Inferior parietal cortex (tissue), 1 donor: ENCODE measurements at regions not wholly inside any gene's neighbourhood (a gene's known extent, or its start where the extent isn't known, plus 50 kb on each side); places are given as distances from the start of the nearest gene placed in this dataset.
"Not testable (repeated sequence)": the region's sequence is repeated elsewhere in the genome, so short reads cannot be mapped to it uniquely, and the experiment has no call there.

Source experiments
- DNase-seq: peaks from one replicate; pipeline ENCODE4 v3.0.0-alpha.2; 2016; ENCODE audit errors: extremely low spot score

DNA sequence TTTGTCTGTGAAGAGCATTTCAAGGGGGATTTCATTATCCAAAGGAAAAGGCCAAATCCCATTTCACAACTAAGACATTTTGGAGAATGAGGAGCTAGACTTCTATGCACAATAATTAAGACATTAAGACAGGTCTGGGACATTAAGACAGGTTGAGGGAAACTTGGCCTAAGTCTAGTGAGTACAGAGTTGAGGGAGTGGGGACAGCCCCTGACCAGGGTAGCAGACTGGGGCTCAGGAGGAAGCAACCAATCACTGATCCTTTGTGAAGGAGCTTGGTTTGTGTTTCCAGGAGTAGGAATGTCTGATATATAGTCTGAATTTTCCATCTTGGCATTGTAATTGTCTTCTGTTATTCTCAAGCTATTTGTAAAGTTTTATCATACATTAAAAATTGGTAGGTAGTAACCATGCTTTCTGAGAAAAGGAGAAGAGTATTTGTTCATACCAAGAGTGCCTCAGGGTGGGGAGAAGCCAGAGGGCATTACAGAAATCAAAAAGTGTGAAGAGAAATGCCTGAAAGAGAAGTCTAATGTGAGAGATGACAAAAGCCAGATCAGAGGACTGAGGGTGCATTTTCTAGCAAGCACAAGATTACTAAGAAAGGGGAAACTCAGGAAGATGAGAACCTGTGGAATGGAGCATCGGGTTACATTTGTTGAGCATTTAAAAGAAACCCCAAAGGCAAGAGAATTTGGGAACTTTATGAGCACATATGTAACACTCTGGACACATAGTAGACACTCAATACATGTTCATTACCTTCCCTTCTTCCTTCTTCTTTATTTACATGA lies 189.3 kb upstream of the PIK3R1 start:
- no peak for DNase-seq

GRCh38 chr5:68024426-68024825 lies 191.1 kb upstream of the PIK3R1 start:
- DNase-seq, result no peak

DNA sequence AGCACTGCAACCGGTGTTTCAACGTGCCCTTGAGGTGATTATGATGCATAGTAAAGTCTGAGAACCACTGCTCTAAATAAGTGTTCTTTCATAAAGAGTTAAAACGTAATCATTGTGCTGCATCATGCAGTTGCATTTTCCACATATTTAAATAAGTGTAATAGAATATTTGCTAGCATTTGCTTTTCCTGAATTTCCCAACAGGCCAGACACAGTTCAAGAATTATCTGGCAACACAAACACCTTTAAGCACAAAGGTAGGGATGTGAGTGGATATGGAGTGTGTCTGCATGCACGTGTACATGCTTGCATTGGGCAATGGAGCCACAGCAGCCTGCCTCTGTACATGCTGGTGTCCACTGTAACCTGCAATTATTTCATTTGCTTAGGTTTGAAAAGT lies 193.6 kb upstream of the PIK3R1 start:
- no peak for DNase-seq

DNA sequence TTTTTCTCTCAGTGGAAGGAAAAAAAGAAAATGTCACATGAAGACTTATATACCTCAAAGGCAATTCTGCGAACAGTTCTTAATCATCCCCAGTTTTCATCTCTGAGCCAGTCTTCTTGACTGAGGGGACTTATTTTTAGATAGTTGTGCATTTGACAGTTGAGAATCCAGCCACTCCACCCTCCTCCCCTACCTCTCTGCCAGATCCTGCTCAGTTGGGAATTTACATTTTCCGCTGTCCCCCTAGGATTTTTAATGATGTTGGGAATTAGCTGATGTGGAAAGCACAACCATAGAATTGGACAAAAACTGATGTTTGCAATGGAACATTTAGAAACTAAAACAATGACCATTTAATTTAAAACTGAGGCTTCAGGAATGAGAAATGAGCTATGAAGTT lies 194.3 kb upstream of the PIK3R1 start:
- no peak for DNase-seq

DNA sequence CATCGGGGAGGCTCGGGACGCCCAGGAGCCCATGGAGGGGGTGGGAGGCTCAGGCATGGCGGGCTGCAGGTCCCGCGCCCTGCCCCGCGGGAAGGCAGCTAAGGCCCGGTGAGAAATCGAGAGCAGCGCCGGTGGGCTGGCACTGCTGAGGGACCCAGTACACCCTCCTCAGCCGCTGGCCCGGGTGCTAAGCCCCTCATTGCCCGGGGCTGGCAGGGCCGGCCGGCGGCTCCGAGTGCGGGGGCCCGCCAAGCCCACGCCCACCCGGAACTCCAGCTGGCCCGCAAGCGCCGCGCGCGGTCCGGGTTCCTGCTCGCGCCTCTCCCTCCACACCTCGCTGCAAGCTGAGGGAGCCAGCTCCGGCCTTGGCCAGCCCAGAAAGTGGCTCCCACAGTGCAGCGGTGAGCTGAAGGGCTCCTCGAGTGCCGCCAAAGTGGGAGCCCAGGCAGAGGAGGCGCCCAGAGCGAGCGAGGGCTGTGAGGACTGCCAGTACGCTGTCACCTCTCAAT lies 195.0 kb upstream of the PIK3R1 start:
- not testable (repeated sequence) for DNase-seq

DNA sequence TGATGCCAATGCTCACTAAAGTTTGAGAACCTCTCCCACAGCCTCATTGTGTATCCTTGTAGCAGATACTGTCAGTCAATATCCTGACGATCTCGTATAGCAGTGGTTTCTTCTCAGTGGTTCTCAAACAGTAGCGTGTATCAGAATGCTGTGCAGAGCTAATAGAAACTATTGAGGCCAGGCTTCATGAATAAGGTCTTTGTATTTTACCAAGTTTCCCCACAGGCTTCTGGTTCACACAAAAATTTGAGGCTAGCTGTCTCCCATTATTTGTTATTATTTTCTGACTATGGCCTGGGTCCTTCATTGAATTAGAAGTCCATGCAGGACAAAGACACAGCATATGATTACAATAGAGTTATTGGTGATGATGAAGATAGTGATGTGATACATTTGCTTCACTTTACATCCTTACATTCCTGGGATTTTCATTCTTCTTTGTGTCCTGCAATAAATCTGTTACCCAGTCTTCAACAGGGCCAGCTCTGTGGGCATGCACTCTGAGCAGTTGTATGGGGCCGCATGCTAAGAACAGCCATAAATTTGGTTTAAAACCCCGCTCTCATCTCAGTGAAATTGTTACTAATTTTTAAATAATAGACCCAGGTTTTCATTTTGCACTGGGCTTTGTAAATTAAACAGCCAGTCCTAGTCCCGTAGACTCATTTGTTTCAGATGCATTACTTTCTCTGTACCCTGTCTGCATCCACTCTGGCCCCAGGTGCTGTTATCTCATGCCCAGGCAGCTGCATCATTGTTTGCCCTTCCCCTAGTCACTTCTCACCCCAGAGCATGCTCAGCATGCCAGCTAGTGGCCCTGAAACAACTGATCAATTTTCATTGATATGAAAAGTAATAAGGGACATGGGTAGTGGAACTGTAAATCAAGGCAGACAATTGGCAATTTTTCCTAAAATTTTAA lies 199.9 kb upstream of the PIK3R1 start:
- peak; percentile 47 for DNase-seq

- no peak for DNase-seq
Observed at GRCh38 chr5:68012831-68013230, 202.7 kb upstream of the PIK3R1 start.

GRCh38 chr5:68012429-68012828 lies 203.1 kb upstream of the PIK3R1 start:
- DNase-seq, result no peak

DNA sequence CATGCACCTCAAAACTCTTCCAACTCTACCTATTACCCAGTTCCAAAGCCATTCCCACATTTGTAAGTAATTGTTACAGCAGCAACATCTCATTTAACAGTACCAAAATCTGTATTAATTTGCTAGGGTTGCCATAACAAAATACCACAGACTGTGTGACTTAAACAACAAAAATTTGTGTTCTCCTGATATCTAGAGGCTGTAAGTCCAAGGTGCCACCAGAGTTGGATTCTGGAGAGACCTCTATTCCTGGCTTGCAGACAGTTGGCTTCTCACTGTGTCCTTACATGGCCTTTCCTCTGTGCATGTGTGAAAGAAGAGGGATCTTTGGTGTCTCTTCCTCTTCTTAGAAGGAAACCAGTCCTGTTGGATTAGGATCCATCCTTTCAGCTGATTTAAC lies 203.8 kb upstream of the PIK3R1 start:
- DNase-seq, result no peak

DNA sequence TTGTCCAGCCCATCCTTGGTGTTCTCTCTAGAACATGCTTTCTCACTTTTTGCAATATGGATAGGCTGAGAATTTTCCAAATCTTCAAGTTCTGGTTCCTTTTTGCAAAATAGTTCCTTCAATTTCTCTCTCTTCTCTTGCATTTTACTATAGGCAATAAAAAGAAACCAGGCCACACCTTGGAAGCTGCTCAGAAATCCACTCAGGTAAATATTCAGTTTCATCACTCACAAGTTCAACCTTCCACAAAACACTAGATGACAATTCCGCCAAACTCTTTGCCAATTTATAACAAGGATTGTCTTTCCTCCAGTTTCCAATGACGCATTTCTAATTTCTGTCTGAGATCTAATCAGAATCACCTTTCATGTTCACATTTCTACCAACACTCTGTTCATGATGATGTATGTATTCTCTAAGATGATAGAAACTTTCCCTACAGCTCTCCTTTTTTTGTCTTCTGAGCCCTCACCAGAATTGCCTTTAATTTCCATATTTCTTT lies 204.2 kb upstream of the PIK3R1 start:
- no peak for DNase-seq

DNA sequence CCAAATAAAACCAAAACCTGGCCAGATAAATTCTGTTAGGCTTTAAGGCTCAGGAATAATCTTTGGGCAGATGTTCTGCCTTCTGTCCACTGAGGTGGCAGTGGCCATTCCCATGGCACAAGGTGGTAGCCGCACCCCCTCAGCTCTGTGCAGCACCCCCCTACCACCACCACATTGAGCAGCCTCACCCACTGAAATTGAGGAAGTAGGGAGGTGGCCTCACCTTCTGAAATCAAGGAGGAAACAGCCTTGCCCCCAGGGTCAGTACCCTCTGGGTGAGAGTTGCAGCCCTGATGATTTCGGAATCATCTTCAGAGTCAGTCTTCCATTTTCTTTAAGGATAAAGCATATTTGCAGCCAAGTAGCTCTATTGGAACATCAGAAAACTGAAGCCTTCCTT lies 204.8 kb upstream of the PIK3R1 start:
- DNase-seq, result no peak

DNA sequence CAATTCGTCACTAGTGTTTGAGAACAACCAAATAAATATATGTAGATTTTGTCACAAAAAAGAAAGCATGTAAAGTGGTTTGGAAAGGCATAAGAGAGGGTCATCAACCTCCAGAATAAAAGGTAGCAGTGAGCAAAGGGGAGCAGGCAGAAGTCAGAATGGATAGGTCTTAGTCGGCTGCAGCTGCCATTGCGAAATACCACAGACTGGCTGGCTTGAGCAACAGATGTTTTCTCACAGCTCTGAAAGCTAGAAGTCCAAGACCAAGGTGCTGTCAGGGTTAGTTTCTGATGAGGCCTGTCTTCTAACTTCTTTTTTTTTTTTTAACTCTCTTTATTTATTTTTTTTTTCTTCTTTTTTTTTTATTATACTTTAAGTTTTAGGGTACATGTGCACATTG lies 208.1 kb upstream of the PIK3R1 start:
- DNase-seq, result no peak

- DNase-seq, result no peak
Observed at GRCh38 chr5:68002836-68003235, 212.7 kb upstream of the PIK3R1 start.

DNA sequence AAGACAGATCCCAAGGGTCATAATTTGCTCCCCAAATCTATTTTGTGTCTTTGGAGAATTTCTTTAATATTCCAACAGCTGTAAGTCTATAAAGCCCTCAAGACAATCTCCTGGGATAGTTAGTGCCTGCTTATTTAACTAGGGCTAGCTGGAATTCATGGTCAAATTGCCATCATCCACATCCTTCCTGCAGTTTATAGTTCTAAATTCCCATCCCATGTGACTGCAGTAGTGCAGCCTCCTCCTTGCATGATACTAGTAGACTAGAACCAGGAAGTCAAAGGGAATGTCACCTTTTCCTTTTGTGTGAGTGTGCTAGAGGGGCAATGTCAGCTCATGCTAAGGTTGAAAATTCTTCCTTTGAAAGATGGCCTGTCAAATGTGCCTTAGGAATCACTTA lies 214.8 kb upstream of the PIK3R1 start:
- no peak for DNase-seq

GRCh38 chr5:67999391-67999790 lies 216.2 kb upstream of the PIK3R1 start:
- no peak for DNase-seq

DNA sequence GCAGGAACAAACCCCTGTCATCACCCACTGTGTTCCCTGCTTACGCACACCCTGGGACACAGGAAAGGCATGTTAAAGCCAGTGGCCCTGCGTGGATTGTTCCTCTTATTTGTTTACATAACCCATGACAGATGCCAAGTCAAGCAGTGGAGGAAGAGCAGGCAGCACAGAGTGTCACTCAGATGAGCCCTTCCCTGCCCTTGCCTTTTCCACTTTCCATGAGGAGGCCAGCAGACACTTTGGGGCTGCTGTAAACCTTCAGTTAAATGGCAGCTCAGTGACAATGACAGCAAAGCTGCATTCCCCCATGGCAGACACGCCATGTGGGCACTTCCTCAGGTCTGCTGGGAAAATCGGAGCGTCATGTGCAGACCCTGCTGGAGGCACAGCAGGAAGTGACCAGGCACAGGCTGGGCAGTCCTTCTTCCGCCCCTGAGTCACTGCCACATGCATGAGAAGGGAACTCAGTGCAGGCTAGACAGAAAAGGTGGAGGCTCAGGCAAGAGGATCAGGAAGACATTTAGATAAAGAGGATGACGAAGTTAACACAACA lies 216.8 kb upstream of the PIK3R1 start:
- DNase-seq, result no peak

GRCh38 chr5:67997892-67998457 lies 217.6 kb upstream of the PIK3R1 start:
- DNase-seq, result no peak

DNA sequence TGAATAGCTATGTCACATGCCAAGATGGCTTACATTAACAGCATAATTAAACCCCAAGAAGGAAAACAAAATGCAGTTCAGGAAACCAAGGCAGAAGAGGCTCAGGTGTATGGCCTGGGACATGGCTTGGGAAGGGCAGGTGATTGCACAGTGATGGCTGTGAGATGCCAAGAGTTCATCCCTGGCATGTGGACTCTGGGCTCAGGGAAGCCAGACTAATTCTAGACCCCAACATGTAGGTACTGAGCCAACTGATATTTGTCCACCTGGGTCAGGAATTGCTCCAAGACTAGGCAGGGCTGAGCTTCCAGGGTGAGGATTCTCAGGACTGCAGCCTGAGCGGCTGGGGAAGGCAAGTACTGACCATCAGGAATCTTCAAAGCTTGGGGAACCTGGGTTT lies 218.4 kb upstream of the PIK3R1 start:
- DNase-seq, result no peak

DNA sequence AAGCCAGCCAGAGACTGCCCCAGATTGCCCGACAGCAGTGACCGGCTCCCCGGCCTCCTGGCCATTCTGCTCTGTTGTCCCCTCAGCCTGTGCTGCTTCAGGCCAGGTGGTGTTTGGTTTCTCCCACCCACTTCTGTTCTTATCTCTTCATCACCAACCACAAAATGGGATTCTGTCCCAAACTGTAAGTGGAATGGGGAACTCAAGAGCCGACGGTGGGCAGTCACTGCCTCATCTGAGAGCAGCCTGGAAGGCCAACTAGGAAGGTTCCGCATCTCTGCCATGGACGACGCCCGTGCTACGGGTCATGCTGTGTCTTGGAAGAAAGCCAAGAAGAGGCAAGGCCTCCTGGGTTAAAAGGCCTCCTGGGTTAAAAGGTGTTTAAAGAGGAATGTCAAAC lies 219.0 kb upstream of the PIK3R1 start:
- DNase-seq, result no peak

GRCh38 chr5:67992923-67993322 lies 222.6 kb upstream of the PIK3R1 start:
- DNase-seq, result no peak

DNA sequence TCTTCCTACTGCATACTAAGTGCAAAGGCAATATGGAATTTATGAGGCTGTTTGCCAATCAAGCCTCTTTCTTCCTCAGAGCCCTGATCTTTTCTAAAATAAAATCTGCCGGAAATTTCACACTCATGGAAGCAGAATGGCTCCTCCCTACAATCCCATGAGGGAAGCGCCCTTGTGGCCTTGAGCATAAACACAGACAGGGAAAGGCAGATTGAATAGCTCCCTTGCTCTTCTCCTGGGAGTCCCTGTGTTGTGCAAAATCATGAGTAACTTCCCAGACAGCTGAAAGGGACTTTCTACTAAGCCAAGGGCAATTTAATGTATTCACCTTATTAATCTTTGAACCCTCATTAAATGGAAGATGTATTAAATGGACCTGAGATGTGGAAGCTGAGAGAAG lies 226.1 kb upstream of the PIK3R1 start:
- no peak for DNase-seq

GRCh38 chr5:67986761-67987160 lies 228.8 kb upstream of the PIK3R1 start:
- no peak for DNase-seq
